Transverse colon (tissue), 4 donors: ENCODE measurements at regions not wholly inside any gene's neighbourhood (a gene's known extent, or its start where the extent isn't known, plus 50 kb on each side); places are given as distances from the start of the nearest gene placed in this dataset.

Experiments
- DNase-seq: peaks from one replicate; pipeline ENCODE4 v3.0.0-alpha.2; 2019
- H3K27ac ChIP-seq, 4 donors: fragments of 200-600 bp; sonication (generic); 2 replicates each; pipeline ENCODE4 v1.5.1; 2016 to 2018; ENCODE audit warnings: inconsistent platforms in 4 of 4
- H3K27me3 ChIP-seq: fragments of 200-600 bp; sonication (generic); 2 replicates; pipeline ENCODE4 v1.5.1; 2017; ENCODE audit warnings: inconsistent platforms
- H3K36me3 ChIP-seq, 4 donors: fragments of 200-600 bp; sonication (generic); 2 replicates each; pipeline ENCODE4 v1.5.1; 2017 to 2019; ENCODE audit warnings: inconsistent platforms in 4 of 4
- H3K4me1 ChIP-seq, 4 donors: fragments of 200-600 bp; sonication (generic); 2 replicates each; pipeline ENCODE4 v1.5.1; 2017 to 2020; ENCODE audit warnings: inconsistent platforms in 4 of 4
- H3K4me3 ChIP-seq, 4 donors: fragments of 200-600 bp; sonication (generic); 1 replicate in 1 of 4; 2 replicates in 3 of 4; pipeline versions ENCODE4 v1.5.1 to v1.6.1; 2017 to 2019; ENCODE audit warnings: inconsistent platforms in 4 of 4
- H3K9me3 ChIP-seq, 2 donors: fragments of 200-600 bp; sonication (generic); 2 replicates each; pipeline ENCODE4 v1.5.1; 2017 to 2019; ENCODE audit warnings: inconsistent platforms in 2 of 2
- EP300 ChIP-seq: sonication (generic); formaldehyde crosslinking; IDR thresholded peaks from one replicate; pipeline ENCODE4 v1.6.1; 2017; ENCODE audit warnings: antibody characterized with exemption, low read depth
- POLR2A ChIP-seq: fragments of 450-650 bp; IDR thresholded peaks from one replicate; pipeline ENCODE4 v1.6.1; 2016; ENCODE audit warnings: antibody characterized with exemption, mild to moderate bottlenecking, moderate library complexity
- POLR2AphosphoS5 ChIP-seq, 3 donors: sonication (generic); formaldehyde crosslinking; IDR thresholded peaks; one replicate each; pipeline ENCODE4 v1.6.1; 2016; ENCODE audit warnings: antibody characterized with exemption in 3 of 3
- WGBS, 2 donors: methylation state at CpG; one replicate each; pipeline ENCODE4 v1.1.5; 2018; ENCODE audit warnings: low coverage in 1 of 2; 5-methylcytosine and 5-hydroxymethylcytosine counted together
- in situ Hi-C, 4 donors: fragments of 200-750 bp; cut with MboI; loops; one replicate each; pipeline versions ENCODE4 v1.15.0 to v1.15.1; 2017; ENCODE audit warnings: low sequenced_read_pairs in 3 of 4, low pct_ligation_motif_present in 1 of 4, low pct_unique_long_range_greater_than_20kb in 1 of 4
- intact Hi-C: fragments of 100-400 bp; cut with DNase I; formaldehyde crosslinking; loops from one replicate; pipeline ENCODE4 v1.15.1; 2023; ENCODE audit warnings: low total_unique reads
- TF ChIP-seq, protein P1 (sequence below), 5 experiments: fragments of 200-600 bp in 3 of 5; fragments of 450-650 bp in 2 of 5; sonication (generic) in 3 of 5; IDR thresholded peaks; 1 replicate in 2 of 5; 2 replicates in 3 of 5; pipeline ENCODE4 v1.5.1; 2016 to 2017; ENCODE audit warnings: antibody characterized with exemption in 5 of 5, inconsistent platforms in 3 of 5, mild to moderate bottlenecking in 2 of 5, moderate library complexity in 1 of 5

DNA sequence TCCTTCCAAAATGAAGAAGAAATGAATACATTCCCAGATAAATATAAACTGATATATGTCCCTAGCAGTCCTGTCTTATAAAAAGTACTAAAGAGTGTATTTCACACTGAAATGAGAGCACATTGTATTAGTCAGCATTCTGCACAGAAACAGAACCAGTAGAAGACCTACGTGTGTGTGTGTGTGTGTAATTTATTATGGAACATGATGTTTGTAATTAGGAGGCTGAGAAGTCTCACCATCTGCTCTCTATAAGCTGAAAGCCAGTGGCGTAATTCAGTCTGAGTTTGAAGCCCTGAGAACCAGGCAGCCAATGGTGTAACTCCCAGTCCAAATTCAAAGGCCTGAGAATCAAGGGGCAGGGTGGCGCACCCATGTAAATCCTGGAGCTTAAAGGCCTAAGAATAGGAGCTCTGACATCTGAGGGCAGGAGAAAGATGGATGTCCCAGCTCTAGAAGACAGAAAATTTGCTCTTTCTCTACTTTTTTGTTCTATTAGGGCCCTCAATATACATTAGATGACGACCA lies 146.5 kb upstream of the LYPLAL1 start:
- no peak overlapping the region for H3K27ac ChIP-seq
- intact Hi-C loops (no loop called here), in situ Hi-C loops (no loop called here)
- WGBS, 2 donors, result 71% methylated on average over 1 to 4 of the region's 4 CpGs
- H3K36me3 ChIP-seq, result no peaks in the 10 kb centered on the region
- no peak for DNase-seq
- no peaks in the 10 kb centered on the region for H3K27me3 ChIP-seq
- TF ChIP-seq EP300 (no peak), POLR2A (no peak), POLR2AphosphoS5 (IDR thresholded peaks at IDR 0.05) (no peak)
- TF ChIP-seq, protein P1, sequence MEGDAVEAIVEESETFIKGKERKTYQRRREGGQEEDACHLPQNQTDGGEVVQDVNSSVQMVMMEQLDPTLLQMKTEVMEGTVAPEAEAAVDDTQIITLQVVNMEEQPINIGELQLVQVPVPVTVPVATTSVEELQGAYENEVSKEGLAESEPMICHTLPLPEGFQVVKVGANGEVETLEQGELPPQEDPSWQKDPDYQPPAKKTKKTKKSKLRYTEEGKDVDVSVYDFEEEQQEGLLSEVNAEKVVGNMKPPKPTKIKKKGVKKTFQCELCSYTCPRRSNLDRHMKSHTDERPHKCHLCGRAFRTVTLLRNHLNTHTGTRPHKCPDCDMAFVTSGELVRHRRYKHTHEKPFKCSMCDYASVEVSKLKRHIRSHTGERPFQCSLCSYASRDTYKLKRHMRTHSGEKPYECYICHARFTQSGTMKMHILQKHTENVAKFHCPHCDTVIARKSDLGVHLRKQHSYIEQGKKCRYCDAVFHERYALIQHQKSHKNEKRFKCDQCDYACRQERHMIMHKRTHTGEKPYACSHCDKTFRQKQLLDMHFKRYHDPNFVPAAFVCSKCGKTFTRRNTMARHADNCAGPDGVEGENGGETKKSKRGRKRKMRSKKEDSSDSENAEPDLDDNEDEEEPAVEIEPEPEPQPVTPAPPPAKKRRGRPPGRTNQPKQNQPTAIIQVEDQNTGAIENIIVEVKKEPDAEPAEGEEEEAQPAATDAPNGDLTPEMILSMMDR (IDR thresholded peaks at IDR 0.05), result no peak
- H3K9me3 ChIP-seq, result no peaks in the 10 kb centered on the region
- H3K4me1 ChIP-seq, result no peaks in the 10 kb centered on the region
- no peak overlapping the region for H3K4me3 ChIP-seq

GRCh38 chr1:219031809-219032208 lies 141.9 kb upstream of the LYPLAL1 start:
- H3K36me3 ChIP-seq, result no peaks in the 10 kb centered on the region
- H3K4me3 ChIP-seq, result no peak overlapping the region
- no peak for TF ChIP-seq POLR2A
- TF ChIP-seq EP300, result no peak
- intact Hi-C loops (no loop called here), in situ Hi-C loops (no loop called here)
- H3K9me3 ChIP-seq, result no peaks in the 10 kb centered on the region
- no peak for DNase-seq
- no peaks in the 10 kb centered on the region for H3K27me3 ChIP-seq
- H3K27ac ChIP-seq, result no peak overlapping the region
- no peaks in the 10 kb centered on the region for H3K4me1 ChIP-seq

- intact Hi-C loops, result no loop called here
- WGBS, 2 donors, result 80 to 83% methylated on average over 2 of the region's 2 CpGs
- in situ Hi-C loops, result no loop called here
Observed at GRCh38 chr1:219038398-219038797, 135.3 kb upstream of the LYPLAL1 start.

DNA sequence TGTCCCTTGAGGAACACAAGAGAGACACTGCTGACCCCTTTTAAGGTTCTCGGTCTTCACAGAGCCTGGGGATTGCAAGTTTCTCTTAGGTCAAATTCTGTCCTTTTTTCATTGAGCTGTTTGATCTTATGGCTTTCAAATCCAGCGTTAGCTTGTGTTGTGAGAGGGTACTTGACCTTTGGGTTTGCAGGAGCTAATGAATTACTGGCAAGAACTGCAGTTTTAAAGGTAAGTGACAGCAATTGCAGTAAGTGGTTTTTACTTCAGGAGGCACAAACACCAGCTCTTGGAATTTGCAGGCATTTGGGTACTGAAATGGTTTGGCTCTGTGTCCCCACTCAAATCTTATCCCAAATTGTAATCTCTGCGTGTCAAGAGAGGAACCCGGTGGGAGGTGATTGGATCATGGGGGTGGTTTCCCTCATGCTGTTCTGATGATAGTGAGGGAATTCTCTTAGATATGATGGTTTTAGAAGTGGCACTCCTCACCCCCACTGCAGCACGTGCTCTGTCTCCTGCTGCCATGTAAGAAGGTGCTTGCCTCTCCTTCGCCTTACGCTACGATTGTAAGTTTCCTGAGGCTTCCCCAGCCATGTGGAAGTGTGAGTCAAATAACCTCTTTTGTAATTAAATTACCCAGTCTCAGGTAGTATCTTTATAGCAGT lies 134.5 kb upstream of the LYPLAL1 start:
- Histone ChIP-seq H3K4me1 (no peaks in the 10 kb centered on the region), H3K27me3 (no peaks in the 10 kb centered on the region), H3K4me3 (no peak overlapping the region), H3K27ac (no peak overlapping the region), H3K36me3 (no peaks in the 10 kb centered on the region), H3K9me3 (no peaks in the 10 kb centered on the region)
- intact Hi-C loops (no loop called here), in situ Hi-C loops (no loop called here)
- 71 to 85% methylated on average over 6 to 8 of the region's 8 CpGs for WGBS, 2 donors
- no peak for TF ChIP-seq POLR2AphosphoS5 (IDR thresholded peaks at IDR 0.05)
- TF ChIP-seq, protein P1 (IDR thresholded peaks at IDR 0.05), result no peak
- TF ChIP-seq EP300, result no peak
- no peak for TF ChIP-seq POLR2A
- DNase-seq, result no peak

More at GRCh38 chr1:219038398-219038797, 135.3 kb upstream of the LYPLAL1 start:
- no peaks in the 10 kb centered on the region for H3K9me3 ChIP-seq
- no peaks in the 10 kb centered on the region for H3K27me3 ChIP-seq
- no peak for DNase-seq
- H3K36me3 ChIP-seq, result no peaks in the 10 kb centered on the region
- TF ChIP-seq POLR2A (no peak), POLR2AphosphoS5 (IDR thresholded peaks at IDR 0.05) (no peak), EP300 (no peak)
- TF ChIP-seq, protein P1 (IDR thresholded peaks at IDR 0.05), result no peak
- no peak overlapping the region for H3K4me3 ChIP-seq
- no peak overlapping the region for H3K27ac ChIP-seq
- H3K4me1 ChIP-seq, result no peaks in the 10 kb centered on the region

DNA sequence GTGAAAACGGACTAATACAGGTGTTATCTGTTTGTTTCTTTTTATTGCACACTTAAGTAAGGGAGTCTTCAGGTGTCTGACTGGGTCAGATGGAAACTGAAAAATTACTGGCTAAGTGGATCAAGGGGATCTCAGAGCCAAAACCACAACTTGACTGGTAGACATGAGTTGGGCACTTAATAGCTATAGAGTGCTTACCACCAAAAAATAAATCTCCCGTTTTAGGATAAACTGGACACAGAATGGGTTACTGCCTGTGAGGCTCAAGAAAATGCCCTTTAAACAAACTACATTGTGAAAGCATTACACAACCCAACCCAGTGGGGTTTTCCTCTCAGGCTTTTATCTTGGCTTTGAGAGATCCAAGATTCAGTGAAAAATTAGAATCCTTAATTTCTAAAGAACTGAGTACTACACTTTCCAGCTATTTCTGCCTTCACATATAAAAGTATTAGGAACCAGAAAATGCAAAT lies 134.0 kb upstream of the LYPLAL1 start:
- H3K27me3 ChIP-seq, result no peaks in the 10 kb centered on the region
- H3K27ac ChIP-seq, result no peak overlapping the region
- no peaks in the 10 kb centered on the region for H3K36me3 ChIP-seq
- intact Hi-C loops (no loop called here), in situ Hi-C loops (no loop called here)
- TF ChIP-seq, protein P1 (IDR thresholded peaks at IDR 0.05), result no peak
- TF ChIP-seq EP300 (no peak), POLR2AphosphoS5 (IDR thresholded peaks at IDR 0.05) (no peak), POLR2A (no peak)
- H3K4me3 ChIP-seq, result no peak overlapping the region
- no peaks in the 10 kb centered on the region for H3K4me1 ChIP-seq
- no peaks in the 10 kb centered on the region for H3K9me3 ChIP-seq
- 57 to 73% methylated on average over 2 of the region's 2 CpGs for WGBS, 2 donors
- no peak for DNase-seq
